ENCODE measurements at regions not wholly inside any gene's neighbourhood (a gene's known extent, or its start where the extent isn't known, plus 50 kb on each side); places are given as distances from the start of the nearest gene placed in this dataset.
"Not testable (repeated sequence)": the region's sequence is repeated elsewhere in the genome, so short reads cannot be mapped to it uniquely, and the experiment has no call there.

- DNase-seq = no peak
Observed at GRCh38 chr21:26331205-26331980, 160.8 kb upstream of the APP start.

DNA sequence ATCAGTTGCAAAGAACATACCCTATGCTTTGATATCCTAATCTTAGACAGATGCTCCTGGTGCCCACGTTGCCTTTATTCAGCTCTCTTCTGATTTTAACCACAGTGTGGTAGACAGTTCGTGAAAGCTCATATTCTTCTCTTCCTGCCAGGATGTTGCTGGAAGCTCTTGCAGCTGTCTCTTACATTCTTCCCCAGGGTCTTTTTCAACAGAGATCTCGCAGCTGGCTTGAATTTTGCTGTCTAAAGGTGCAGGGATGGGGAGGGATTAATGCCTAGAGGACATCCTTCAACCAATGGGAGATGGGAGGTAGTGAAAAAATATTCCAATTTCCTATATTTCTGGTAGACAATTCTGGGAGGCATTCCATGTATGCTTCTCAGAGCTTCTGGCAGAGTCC is 150.0 kb upstream of the APP start:
- DNase-seq = no peak

DNA sequence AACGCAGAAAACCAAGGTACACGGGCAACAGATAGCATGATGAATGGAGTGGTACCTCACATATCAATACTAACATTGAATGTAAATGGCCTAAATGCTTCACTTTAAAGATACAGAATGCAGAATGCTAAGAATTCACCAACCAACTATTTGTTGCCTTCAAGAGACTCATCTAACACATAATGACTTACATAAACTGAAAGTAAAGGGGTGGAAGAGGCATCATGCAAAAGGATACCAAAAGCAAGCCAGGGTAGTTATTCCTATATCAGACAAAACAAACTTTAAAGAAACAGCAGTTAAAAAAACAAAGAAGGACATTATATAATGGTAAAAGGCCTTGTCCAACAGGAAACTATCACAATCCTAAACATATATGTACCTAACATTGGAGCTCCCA is 137.1 kb upstream of the APP start:
- no peak for DNase-seq

GRCh38 chr21:26297851-26298250 is 127.3 kb upstream of the APP start:
- DNase-seq = peak; percentile 20

DNA sequence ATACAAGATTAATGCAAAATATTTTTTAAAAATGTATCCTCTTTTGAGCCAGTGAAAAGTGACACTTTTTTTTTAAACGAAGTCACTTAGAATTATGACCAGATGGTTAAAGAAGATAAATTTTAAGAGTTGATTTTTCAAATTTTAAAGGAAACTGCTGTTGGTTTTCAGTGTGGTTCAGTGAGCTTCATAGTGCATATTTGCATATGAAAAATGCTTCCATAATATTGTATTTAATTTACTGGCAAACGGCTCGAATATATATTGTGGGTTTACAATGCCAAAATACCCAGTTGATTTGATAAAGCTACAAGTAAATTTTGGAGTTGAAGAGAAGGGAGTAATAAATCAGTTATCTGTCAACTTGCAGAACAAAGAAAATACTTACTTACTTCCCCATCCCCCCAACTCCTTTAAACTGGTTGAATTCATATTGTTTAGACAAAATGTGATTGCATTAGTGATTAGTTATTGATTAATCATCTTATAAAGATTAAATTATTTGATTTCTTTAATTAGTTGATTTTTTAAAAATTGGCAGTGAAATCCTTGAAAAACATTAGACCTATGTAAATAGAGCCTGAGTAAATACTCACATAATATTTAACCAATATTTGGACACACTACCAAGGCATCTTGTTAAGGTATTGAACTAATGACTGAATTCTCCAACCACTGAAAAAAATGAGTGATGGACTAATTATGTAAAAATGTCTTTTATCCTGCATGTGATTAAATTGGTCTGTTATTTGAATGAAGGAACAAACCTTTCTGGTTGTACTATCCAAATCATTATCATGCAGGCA is 122.8 kb upstream of the APP start:
- no peak for DNase-seq

DNA sequence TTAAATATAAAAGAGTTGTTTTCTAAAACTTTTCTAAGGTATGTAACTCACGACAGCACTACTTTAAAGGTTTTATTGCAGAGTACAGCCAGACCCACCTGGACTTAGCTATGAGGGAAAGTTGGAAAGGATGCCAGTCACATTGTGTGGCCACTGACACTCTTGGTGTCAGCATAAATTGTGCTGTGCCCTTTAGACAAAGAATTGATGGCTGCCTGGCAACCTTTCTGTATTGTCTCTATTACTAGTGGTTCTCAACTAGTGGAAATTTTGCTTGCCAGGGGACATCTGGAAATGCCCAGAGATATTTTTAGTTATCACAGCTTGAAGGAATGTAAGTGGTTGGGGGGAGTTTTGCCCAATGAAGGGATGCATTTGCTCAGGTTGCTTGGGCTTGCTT is 117.5 kb upstream of the APP start:
- DNase-seq = no peak

DNA sequence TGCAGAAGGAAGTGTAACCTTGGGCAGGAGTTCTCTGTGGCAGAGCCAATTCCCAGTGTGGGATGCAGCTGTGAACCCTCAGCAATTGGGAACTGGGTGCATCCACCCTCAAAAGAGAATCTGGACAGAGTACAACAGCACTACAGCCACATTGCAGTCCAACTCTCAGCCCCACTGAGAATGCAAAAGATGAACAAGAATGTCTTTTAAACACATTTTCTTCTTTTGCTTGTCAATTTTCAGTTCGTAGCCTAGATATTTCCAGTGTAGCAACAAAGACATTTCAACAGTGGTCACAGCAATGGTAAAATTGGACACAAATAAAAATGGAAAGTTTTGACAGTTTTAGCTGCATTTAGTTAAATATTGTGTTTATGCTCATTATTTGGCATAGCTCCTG is 114.0 kb upstream of the APP start:
- no peak for DNase-seq

GRCh38 chr21:26282058-26282457 is 111.5 kb upstream of the APP start:
- DNase-seq = no peak

GRCh38 chr21:26281506-26281905 is 110.9 kb upstream of the APP start:
- no peak for DNase-seq

GRCh38 chr21:26280775-26281174 is 110.2 kb upstream of the APP start:
- DNase-seq = peak; percentile 18

- no peak for DNase-seq
Observed at GRCh38 chr21:26280148-26280547, 109.6 kb upstream of the APP start.

GRCh38 chr21:26275801-26276200 is 105.2 kb upstream of the APP start:
- DNase-seq = no peak

GRCh38 chr21:26273686-26274313 is 103.2 kb upstream of the APP start:
- DNase-seq = no peak

DNA sequence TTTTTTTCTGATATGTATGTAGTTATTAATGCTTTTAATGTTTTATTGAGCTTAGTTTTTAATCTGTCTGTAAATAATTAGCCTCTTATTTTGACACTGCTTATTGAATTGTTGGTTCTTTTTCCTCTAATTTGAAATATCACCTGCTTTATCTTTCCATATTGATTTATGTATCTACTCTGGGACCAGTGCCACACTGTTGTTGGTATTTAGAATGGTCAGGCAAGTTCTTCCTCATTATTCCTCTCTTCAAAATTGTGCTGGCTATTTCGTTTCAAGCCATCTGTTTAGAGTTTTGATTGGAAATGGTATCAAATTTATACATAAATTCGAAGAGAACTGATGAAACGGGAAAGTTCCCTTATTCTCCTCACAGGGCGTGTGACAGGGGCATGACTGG is 96.8 kb upstream of the APP start:
- DNase-seq = no peak

- no peak for DNase-seq
Observed at GRCh38 chr21:26246073-26246472, 75.5 kb upstream of the APP start.

DNA sequence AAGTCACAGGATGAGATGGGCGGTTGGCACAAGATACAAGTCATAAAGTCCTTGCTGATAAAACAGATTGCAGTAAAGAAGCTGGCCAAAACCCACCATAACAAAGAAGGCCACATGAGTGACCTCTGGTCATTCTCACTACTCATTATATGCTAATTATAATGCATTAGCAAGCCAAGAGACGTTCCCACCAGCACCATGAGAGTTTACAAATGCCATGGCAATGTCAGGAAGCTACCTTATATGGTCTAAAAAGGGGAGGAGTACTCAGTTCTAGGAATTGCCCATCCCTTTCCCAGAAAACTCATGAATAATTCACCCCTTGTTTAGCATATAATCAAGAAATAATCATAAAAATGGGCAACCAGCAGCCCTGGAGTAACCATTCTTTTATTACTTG is 74.9 kb upstream of the APP start:
- DNase-seq = no peak

DNA sequence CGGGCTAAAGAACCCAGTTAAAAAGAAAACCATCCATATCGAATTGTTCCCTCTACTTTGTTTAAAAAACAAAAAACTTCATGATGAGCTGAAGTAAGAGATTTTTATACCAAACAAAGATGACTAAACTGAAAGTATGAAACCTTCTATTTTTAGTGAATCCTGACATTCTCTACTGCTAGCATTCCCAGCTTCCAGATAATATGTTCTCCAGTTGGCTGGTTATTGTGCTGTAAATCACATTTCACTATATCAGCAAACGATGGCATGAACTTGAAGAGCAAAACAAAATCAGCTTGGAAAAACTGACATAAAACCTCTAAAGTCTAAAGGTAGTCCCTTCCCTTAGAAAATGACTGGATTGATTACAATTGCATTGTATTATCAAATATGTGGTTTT is 68.1 kb upstream of the APP start:
- DNase-seq = no peak

DNA sequence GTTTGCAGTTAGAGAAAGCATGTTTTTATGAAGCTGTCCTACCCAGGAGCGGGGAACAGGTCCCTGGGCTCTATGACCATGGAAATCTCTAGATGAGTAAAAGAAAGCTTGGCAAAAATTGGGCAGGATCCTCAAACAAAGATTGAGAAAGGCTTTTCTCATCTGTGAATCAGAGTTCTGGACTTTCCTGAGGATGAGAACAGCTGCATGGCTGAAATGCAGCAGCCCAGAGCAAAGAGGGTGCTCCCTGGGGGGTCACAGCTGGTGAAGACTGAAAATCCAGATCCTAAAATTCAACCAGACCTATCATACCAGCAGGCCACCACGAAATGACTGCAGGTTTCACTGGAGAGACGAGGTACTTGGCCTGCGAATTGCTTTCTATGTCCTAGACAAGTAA is 65.7 kb upstream of the APP start:
- no peak for DNase-seq

DNA sequence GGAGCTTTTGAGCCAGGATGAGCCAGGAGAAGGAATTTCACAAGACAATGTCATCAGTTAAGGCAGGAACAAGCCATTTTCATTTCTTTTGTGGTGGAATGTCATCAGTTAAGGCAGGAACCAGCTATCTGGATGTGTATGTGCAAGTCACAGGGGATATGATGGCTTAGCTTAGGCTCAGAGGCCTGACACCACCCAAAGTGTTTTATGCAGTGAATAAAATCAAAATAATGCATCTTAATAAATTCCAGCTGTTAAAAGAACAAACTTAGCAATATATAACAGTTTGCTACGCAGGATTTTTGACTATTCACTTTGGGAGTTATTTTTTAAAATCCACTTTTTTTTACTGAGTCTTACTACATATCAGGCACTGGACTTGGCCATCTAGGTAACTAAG is 62.7 kb upstream of the APP start:
- DNase-seq = not testable (repeated sequence)

GRCh38 chr21:26232491-26232890 is 61.9 kb upstream of the APP start:
- DNase-seq = not testable (repeated sequence)

GRCh38 chr21:26227130-26227529 is 56.6 kb upstream of the APP start:
- DNase-seq = no peak

GRCh38 chr21:26226724-26227123 is 56.2 kb upstream of the APP start:
- DNase-seq = no peak

DNA sequence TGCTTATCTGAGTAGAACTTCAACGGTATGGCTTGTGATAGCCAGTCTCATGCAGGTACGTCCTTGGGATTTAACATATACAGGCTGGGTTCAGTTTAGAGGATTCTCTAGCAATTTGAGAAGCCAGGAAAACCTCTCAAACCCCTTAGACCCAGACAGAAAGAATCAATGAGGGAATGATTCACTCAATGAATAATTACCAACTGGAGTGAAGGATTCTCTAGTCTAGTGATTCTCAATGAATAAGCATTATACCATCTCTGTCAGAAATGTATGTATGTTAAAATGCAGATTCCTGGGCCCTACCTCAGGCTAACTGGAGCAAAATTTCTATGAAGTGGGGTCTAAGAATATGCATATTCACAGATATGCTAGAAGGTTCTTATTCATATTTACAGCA is 54.5 kb upstream of the APP start:
- DNase-seq = no peak

GRCh38 chr21:26224366-26224765 is 53.8 kb upstream of the APP start:
- no peak for DNase-seq
